ELR (cell line): ENCODE measurements at regions not wholly inside any gene's neighbourhood (a gene's known extent, or its start where the extent isn't known, plus 50 kb on each side); places are given as distances from the start of the nearest gene placed in this dataset.
"Not testable (repeated sequence)": the region's sequence is repeated elsewhere in the genome, so short reads cannot be mapped to it uniquely, and the experiment has no call there.

Experiments used
- DNase-seq: peaks from one replicate; pipeline ENCODE4 v3.0.0-alpha.2; 2015; ENCODE audit warnings: low read depth

DNA sequence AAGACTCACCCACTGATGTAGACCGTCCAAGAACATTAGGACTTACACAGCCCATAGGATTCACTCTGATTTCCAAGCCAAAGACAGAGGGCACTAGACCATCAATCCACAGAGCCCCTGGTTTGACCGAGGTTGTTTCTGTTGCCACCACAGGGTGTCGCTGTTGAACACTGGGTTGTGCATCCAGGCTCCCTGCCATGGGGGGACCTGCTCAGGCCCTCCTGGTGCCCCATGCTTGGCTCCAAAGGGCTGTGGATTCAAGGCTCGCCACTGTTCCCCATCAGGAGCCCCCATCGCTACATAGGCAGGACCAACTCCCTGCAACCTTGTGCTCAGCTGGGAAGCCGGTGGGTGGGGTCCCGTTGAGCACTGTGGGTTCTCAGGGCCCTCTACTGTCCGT is 128.0 kb upstream of the ANO1 start:
- DNase-seq = peak; percentile 51

DNA sequence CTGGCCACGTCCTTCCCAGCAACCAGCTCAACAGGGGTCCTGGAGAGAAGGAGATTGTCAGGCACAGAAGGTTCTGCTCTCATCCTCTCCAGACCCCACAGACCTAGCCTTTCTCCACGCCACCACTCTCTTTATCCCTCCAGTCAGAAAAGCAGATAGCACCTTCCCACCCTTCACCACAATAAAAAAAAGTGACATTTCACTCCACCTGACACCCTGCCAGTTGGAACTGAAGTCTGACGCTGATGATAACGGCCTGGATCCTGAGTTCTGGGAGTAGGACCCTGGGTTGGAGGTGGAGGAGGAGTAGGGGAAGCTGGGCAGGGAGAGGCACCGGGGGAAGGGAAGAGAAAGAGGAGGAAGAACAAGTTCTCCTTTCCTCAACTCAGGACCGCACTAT is 127.5 kb upstream of the ANO1 start:
- DNase-seq = no peak

DNA sequence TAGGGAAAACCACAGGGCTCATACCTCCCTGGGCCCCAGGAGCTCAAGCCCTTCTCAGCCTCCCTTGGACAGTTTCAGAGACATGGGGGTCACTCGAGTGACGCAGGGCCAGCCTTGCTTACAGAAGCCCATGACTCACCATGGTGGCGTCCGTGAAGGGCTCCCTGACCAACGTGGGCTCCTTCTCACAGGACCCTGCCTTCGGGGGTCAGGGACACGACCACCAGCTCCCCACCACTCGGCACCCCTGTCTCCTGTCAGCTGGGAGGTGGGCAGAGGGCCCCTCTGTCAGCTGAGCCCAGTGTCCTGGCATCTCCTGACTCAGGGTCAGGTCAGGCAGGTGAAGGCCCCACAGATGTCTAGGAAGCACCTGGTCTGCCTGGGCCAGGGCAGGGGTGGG is 126.3 kb upstream of the ANO1 start:
- DNase-seq = no peak

DNA sequence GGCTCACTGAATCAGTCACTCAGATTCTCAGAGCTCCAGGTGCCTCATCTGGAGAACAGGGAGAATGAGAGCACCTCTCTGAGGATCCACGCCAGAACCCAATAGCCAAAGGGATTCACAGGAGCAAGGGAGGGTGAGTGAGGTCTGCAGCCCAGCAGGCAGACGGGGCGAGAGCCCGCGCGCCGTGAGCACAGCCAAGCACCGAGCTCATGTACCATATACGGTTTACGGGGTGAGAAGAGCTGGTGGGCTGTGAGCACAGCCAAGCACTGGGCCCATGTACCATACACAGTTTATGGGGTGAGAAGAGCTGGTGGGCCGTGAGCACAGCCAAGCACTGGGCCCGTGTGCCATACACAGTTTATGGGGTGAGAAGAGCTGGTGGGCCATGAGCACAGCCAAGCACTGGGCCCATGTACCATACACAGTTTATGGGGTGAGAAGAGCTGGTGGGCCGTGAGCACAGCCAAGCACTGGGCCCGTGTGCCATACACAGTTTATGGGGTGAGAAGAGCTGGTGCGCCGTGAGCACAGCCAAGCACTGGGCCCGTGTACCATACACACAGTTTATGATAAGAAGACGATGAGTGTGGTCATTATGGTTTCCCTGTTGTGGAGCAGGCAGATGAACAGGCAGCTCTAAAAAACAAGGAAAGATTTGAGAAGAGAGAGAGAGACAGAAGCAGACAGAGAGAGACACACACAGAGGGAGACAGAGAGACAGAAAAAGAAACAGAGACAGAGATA is 125.7 kb upstream of the ANO1 start:
- not testable (repeated sequence) for DNase-seq

DNA sequence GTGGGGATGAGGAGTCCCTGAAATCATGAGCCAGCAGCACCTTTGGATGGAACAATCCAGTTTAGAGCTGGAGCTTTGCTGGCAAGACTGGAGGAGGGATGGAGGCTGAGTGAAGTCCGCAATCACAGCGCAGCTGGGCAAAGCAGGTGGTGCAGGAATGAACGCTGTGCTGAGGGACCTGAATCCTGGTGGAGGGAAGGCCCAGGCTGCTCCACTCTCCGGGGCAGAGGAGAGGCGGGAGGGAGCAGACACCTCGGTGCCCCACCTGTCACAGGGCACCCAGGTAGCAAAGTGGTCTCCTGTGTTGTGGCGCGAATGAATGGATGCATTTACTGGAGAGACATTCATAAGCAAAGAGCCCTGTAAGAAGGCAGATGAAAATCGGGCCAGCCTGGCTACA is 124.8 kb upstream of the ANO1 start:
- DNase-seq = no peak

DNA sequence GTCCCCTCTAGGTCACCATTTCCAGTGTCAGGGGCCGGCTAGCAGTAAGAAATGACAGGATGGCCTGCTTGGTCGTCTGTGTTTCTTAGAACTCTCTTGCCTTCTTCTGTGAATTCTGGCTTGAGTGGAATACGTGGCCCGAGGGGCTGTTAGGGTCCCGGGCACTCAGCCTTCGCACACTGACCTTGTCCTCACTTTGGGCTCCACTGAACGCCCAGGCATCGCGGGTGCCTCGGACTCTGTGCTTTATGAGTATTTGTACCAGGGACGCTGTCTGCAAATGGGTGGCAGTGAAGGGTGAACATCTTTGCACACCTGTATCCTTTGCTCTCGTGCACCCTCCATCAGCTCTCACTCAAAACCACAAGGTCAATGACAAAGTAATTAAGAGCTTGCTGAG is 123.4 kb upstream of the ANO1 start:
- DNase-seq = no peak

DNA sequence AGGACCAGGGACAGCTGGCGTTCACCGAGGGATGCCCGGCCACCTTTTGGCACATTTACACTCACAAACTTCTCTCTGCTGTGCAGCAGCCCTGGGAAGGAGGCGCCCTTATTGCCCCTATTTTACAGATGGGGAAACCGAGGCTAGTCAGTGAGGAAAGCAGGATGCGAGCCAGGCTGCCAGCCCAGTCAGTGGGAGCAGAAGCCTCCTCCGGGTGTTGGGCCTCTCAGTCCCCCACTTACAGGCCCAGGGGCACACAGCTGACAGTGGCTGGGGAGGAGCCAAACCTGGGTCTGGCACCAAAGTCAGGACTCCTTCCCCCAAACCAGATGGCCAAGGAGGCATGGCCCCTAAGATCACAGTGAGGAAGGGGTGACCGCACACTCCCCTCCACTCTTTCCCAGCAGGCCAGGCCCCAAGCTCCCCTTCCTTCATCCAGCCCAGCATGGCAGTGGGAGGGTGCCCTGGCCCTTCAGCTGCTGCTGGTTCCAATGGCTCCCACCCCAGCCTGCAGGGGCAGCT is 121.4 kb upstream of the ANO1 start:
- DNase-seq = no peak

DNA sequence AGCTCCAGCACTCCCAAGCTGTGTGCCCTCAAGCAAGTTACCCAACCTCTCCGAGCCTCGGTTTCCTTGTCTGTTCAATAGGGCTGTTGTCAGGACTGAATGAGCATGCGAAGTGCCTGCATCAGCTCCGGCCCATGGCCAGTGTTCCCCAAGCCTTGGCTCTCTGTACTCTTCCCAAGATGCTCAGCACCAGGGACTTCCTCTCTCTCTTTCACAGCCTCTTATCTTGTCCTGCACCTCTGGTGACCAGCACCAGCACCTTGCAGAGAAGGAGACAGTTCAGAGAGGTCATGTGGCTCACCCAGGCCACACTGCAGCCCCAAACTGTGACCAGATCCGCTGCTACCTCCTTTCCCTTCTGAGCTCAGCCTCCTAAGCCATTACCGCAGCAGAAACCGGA is 120.3 kb upstream of the ANO1 start:
- DNase-seq = no peak

DNA sequence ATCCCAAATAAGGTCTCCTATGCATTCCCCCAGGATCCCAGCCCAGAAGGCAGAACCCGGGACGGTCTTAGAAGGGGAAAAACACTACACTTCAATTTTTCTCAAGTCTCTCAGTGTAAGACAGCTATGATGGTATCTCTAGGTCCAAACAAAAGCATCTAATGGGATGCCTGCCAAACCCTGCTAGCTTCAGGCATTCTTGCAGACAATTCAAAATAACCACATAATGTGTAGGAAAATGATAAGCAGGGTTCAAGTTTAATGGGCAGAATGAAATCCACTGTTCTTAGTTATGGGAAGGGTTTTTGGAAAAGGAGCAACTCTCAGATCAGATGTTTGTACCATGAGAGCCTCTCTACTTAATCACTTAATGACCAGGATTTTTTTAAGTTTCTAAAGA is 119.8 kb upstream of the ANO1 start:
- DNase-seq = peak; percentile 11

DNA sequence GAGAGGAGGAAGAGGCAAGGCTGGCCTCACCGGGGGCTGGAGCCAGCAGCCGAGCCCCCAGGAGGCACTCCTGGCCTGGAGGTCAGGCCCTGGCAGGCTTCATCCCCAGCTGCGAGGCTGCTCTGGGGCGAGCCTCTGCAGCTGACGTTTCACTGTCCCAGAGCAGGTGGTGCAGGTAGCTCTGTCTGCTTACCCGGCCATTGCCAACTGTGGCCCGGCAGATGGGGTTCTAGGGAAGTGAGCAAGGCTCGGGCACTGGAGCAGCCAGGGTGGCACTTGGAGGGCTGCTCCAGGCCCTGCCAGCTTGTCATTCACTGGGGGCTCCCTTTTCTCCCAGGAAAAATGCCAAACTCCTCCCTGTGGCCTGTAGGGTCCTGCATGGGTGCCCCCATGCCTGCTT is 118.7 kb upstream of the ANO1 start:
- no peak for DNase-seq

DNA sequence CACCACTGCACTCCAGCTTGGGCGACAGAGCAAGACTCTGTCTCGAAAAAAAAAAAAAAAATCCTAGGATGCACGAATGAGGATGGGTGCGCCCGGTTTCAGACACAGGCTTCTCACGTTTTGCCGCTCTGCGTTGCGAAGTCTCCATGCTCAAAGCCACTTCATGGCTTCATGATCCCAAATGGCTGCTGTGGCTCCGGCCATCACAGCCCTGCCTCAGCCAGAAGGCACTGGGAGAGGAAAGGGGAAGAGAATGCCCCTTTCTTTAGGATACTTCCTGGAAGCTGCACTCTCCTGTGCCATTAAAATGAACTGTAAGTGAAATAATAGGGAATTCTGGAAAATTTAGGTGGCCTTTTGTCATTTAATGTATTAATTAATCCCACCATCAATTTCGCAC is 116.4 kb upstream of the ANO1 start:
- no peak for DNase-seq

DNA sequence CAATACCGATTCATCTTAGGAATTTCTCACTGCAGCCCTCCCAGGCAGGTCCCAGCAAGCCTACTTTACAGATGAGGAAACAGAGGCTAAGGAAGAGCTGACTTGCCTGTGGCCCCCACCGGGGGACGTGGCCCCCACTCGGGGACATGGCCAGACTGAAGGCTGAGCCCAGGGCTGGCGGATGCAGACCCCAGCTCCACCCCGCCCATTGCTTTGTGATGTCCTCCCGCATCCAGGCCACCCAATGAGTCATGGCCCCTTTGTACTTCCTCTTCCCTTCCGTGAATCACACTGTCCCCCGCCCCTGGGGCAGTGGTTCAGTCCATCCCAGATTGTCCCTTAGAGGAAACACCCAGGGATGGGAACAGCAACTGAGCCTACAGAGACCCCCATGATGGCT is 116.0 kb upstream of the ANO1 start:
- DNase-seq = peak; percentile 82

DNA sequence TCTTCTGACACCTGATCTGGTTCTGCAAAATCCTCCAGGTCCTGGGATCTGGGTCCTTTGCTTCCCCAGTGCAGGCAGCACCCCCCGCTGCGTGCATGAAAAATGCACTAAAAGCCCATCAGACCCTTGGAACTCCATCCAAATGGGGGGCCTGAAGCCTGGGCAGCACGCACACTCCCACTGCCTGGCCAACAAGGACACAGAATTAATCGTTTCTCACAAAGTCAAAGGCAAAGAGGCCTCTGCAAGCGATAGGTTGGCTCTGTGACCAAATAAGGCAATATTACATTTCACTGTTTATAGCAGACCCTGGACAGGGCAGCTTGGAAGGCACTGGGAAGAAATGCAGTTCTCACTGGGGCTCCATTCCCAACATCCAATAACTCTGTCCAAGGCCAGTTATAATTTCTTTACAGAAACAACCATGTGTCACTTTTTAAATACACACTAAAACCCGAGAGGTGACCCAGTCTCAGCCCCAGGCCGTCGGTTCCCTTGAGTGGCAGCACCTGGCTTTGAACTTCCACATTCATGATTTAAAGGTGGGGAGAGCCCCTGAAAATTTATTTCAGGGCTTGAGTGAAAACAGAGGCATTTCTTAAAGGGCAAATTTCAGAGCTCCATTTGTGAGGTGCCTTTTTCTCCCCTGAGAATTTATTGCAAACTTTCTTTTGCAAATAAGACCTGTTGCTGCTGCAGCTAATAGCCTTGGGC is 114.4 kb upstream of the ANO1 start:
- DNase-seq = no peak

DNA sequence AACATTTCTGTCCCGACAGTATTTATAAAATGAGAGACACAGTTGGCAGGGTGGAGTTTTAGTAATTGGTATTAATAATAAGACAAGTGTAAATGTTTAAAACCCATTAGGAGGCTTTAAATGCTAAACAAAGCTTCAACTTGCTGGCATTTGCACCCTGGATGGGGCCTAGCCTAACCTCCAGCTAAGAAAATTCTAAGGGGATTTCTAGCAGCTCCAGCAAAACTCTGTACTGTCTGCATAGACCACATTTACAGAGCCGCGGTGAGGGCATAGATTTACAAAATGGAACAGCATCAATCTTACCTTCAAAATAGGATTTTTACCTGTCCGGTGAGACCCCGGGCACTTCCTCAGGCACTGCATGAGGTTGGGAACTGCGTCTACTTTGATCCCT is 113.9 kb upstream of the ANO1 start:
- no peak for DNase-seq

DNA sequence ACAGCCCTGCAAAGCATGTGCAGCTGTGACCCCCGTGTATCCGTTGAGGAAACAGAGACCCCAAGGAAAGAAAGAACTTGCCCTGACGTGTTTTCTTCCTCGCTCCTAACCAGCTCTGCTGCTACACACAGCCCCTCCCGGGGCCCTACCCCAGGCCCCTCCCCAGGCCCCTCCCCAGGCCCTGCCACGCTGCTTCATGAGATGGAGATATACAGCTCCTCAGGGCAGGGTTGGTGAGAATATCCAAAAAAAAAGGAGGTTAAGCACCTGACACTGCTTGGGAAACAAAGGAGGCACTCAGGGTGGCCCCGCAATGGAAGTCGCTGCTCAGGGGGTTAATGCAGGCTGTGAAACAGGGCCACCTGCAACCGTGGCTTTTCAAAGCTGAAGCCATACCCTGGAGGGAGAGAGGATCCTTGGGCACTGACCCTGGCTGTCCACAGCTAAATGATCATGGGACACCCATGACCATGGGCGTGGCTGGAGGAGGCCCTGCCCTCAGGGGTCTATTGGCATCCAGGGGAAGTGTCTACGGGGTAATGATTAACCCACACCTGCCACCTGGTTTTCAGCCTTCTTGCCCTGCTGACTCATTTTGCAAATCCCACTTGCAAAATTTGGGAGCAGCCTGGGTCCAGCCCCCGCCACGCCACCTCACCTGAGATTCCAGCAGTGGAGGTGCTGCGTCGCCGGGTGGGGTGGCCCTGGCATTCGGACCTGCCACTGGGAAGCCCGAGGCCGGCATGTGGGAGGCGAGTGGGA is 112.1 kb upstream of the ANO1 start:
- DNase-seq = no peak

DNA sequence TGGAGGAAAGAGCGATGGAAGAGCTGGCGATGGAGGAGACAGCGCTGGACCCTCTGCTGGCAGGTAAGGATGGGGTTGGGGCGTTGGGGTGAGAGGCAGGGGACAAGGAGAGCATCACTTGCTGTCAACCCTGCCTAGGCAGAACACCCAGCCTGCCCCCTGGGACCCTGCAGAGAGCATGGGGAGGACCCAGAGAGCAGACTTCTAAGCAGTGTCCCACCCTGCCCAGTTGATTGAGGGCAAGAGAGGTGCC is 111.6 kb upstream of the ANO1 start:
- no peak for DNase-seq

DNA sequence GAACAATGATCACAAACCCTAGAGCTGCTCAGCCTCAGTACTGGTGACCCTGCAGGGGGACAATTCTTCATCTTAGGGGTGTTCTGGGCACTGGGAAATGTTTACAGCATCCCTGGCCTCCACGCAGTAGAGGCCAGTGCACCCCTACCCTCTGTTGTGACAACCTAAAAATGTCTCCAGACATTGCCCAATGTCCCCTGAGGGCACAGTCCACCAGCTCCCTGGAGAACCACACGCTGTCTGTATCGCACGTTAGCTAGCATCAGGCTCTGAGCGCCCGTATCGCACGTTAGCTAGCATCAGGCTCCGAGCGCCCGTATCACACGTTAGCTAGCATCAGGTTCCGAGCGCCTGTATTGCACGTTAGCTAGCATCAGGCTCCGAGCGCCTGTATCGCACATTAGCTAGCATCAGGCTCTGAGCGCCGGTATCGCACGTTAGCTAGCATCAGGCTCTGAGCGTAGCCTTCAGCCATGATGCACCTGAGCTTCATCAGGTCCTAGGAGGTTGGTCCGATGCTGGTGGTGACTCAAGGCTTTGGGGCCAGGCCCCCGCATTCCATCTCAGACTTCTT is 111.1 kb upstream of the ANO1 start:
- no peak for DNase-seq

DNA sequence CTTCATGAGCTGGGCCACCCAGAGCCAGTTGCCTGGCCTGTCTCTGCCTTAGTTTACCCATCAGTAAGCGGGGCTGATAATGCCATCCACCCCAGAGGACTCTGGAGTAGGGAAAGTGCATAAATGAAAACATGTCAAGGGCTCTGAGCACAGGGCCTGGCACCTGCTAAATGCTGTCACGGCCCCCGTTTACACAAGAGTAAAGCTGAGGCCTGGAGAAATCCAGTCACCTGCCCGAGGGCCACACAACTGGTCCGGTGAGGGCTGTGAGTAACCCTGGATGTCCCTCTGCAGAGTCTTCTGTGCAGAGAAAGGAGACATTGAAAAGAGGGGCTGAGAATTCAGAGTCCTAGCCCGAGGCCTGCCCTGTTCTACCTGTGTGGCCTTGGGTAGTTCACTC is 110.6 kb upstream of the ANO1 start:
- no peak for DNase-seq

DNA sequence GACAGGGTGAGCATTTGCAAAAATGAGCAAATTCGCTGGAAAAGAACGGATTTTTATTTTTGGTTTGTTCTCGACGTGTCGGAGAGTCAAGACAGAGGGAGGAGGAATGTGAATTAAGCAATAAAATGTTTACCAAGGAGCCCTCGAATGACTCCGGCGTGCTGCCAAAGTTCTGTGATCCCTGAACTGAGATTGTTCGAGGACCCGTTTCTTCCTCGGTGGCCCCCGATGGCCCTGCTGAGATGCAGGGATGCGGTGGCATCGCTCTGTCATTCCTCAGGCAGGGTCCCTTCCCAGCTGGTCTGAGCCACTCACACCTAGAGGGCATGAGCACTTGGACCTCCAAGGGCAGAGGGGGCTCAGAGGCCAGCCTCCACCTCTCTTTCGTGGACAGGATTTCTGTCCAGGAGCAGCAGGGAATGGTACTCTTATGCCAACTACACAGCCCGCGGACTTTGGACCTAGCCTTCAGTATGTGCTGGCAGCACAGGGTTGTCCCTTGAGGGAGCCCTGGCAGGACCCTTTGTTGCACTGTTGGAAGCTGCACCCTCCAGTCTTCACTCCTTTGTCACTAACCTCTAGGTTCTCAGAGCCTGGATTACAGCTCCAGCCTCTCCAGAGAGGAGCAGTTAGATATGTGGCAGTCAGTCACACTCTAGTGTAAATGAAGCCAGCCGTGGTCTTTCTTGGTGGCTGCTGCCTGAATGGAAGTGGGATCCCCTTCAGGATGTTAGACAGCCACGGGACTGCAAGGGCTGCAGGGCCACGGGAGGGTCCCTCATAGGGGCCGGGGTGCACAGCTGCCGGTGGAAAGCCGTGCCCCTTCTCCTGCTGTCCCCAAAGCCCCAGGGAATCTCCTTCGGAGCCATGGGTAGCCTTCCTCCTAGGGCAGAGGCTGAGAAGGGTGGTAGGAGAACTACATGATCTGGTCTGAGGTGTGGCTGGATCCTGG is 109.4 kb upstream of the ANO1 start:
- DNase-seq = no peak

DNA sequence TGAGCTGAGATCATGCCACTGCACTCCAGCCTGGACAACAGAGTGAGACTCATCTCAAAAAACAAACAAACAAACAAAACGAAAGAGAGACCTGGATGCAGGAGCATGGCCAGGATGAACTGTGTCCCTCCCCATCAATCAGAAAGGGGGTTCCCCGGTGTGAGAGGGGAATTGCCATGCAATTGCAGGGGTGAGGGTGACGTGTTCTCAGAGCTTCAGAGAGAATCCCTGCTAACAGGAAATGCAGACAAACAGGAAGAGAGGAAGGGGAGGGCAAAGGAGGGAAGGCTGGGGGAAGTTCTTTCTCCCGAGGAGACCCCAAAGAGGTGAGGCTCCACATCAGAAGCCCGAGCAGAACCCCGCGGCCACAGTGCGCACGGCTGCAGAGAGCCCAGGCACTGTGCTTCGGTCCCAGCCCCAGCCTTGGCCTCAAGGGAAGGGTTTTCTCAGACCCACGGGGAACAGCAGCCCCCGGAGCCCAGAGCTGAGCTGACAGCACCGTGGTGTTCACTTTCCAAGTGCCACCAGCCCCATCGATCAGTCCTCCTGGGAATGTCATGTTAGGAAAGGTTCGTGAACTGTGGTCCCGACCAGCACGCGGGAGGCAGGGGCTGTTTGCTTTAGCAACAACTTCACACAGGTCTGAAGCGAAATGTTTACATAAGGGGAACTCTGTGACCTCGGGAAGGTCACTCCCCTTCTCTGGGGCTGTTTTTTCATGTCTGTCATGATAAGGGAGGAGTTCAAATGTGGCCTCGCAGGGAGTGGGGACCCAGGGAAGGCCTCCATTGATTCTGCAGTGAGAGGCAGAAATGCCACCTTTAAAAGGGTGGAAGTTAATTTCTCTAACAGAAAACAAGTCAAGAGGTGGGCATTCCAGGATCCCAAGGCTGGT is 108.0 kb upstream of the ANO1 start:
- peak; percentile 28 for DNase-seq
